ENCODE measurements at regions not wholly inside any gene's neighbourhood (a gene's known extent, or its start where the extent isn't known, plus 50 kb on each side); places are given as distances from the start of the nearest gene placed in this dataset.

GRCh38 chr11:31870609-31871309 lies 59.6 kb upstream of the PAX6 start:
- H3K9ac ChIP-seq (ENCODE audit: low read length) = no peak overlapping the region
- no peak overlapping the region for H3K27ac ChIP-seq (ENCODE audit: low read length)
- H3K4me3 ChIP-seq (ENCODE audit: low read length) = peak overlapping the region; percentile 35
- H3K36me3 ChIP-seq (ENCODE audit: control insufficient read depth, low read depth, low read length) = no peaks in the 10 kb centered on the region
- H3K9me3 ChIP-seq (ENCODE audit: control insufficient read depth, low read depth, low read length) = no peaks in the 10 kb centered on the region
- peaks cover 38% of the 10 kb centered on the region for H3K27me3 ChIP-seq (ENCODE audit: control insufficient read depth, insufficient read depth, low read length)
- peaks cover 19% of the 10 kb centered on the region for H3K4me1 ChIP-seq (ENCODE audit: control insufficient read depth, low read depth, low read length)

- Histone ChIP-seq H3K4me3 (ENCODE audit: low read length) (no peak overlapping the region), H3K4me1 (ENCODE audit: control insufficient read depth, low read depth, low read length) (peaks cover 12% of the 10 kb centered on the region), H3K9ac (ENCODE audit: low read length) (no peak overlapping the region), H3K9me3 (ENCODE audit: control insufficient read depth, low read depth, low read length) (no peaks in the 10 kb centered on the region), H3K27ac (ENCODE audit: low read length) (no peak overlapping the region), H3K36me3 (ENCODE audit: control insufficient read depth, low read depth, low read length) (no peaks in the 10 kb centered on the region), H3K27me3 (ENCODE audit: control insufficient read depth, insufficient read depth, low read length) (peaks cover 38% of the 10 kb centered on the region)
Observed at GRCh38 chr11:31869986-31870385, 58.9 kb upstream of the PAX6 start.

GRCh38 chr11:31865606-31866300 lies 54.6 kb upstream of the PAX6 start:
- no peaks in the 10 kb centered on the region for H3K36me3 ChIP-seq (ENCODE audit: control insufficient read depth, low read depth, low read length)
- H3K9me3 ChIP-seq (ENCODE audit: control insufficient read depth, low read depth, low read length) = no peaks in the 10 kb centered on the region
- no peak overlapping the region for H3K4me3 ChIP-seq (ENCODE audit: low read length)
- H3K27ac ChIP-seq (ENCODE audit: low read length) = no peak overlapping the region
- H3K9ac ChIP-seq (ENCODE audit: low read length) = no peak overlapping the region
- peaks cover 15% of the 10 kb centered on the region for H3K4me1 ChIP-seq (ENCODE audit: control insufficient read depth, low read depth, low read length)
- peaks cover 17% of the 10 kb centered on the region for H3K27me3 ChIP-seq (ENCODE audit: control insufficient read depth, insufficient read depth, low read length)

- Histone ChIP-seq H3K9ac (ENCODE audit: low read length) (no peak overlapping the region), H3K4me1 (ENCODE audit: control insufficient read depth, low read depth, low read length) (peaks cover 12% of the 10 kb centered on the region), H3K9me3 (ENCODE audit: control insufficient read depth, low read depth, low read length) (no peaks in the 10 kb centered on the region), H3K4me3 (ENCODE audit: low read length) (no peak overlapping the region), H3K27me3 (ENCODE audit: control insufficient read depth, insufficient read depth, low read length) (no peaks in the 10 kb centered on the region), H3K36me3 (ENCODE audit: control insufficient read depth, low read depth, low read length) (no peaks in the 10 kb centered on the region), H3K27ac (ENCODE audit: low read length) (no peak overlapping the region)
Observed at GRCh38 chr11:31863170-31863832, 52.2 kb upstream of the PAX6 start.

- H3K9ac ChIP-seq (ENCODE audit: low read length) = no peak overlapping the region
- peaks cover 12% of the 10 kb centered on the region for H3K4me1 ChIP-seq (ENCODE audit: control insufficient read depth, low read depth, low read length)
- H3K4me3 ChIP-seq (ENCODE audit: low read length) = no peak overlapping the region
- no peaks in the 10 kb centered on the region for H3K27me3 ChIP-seq (ENCODE audit: control insufficient read depth, insufficient read depth, low read length)
- H3K9me3 ChIP-seq (ENCODE audit: control insufficient read depth, low read depth, low read length) = no peaks in the 10 kb centered on the region
- H3K36me3 ChIP-seq (ENCODE audit: control insufficient read depth, low read depth, low read length) = no peaks in the 10 kb centered on the region
- no peak overlapping the region for H3K27ac ChIP-seq (ENCODE audit: low read length)
Observed at GRCh38 chr11:31861011-31861410, 49.9 kb upstream of the PAX6 start.

Data from iPS-18a (cell line).